Fibroblast of mammary gland (primary cell): ENCODE measurements at regions not wholly inside any gene's neighbourhood (a gene's known extent, or its start where the extent isn't known, plus 50 kb on each side); places are given as distances from the start of the nearest gene placed in this dataset.
"Not testable (repeated sequence)": the region's sequence is repeated elsewhere in the genome, so short reads cannot be mapped to it uniquely, and the experiment has no call there.

Source experiments
- DNase-seq: peaks from one replicate; pipeline ENCODE4 v3.0.0-alpha.2; 2010; ENCODE audit warnings: low read depth
- H3K4me3 ChIP-seq: 2 replicates; pipeline ENCODE4 v1.5.1; 2011; ENCODE audit warnings: low read depth, mild to moderate bottlenecking, low read length, moderate library complexity; ENCODE audit not compliant: control insufficient read depth
- TF ChIP-seq, protein P1 (sequence below): conservative IDR thresholded peaks from 2 replicates; pipeline ENCODE4 v1.5.1; 2011; ENCODE audit warnings: low read depth, low read length, inconsistent platforms; ENCODE audit not compliant: control insufficient read depth, insufficient read depth

DNA sequence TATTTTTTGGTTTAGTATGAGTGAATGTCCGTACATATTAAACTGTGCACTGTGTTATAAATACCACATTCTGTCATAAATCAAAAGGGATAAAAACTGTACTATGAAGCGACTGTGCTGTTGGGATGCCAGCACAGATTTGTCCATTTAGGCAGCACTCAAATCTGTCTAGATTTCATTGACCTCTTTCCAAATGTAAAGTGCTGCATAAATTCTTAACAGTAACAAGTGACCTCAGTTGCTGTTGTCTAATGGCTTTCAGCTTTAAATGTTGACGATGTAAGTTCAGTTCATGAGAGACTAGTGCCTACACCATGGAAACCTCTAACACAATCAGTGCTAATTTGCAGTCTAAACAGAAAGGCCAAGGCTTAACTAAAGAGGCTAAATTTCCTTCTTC, 531.4 kb upstream of the LMO3 start:
- TF ChIP-seq, protein P1, sequence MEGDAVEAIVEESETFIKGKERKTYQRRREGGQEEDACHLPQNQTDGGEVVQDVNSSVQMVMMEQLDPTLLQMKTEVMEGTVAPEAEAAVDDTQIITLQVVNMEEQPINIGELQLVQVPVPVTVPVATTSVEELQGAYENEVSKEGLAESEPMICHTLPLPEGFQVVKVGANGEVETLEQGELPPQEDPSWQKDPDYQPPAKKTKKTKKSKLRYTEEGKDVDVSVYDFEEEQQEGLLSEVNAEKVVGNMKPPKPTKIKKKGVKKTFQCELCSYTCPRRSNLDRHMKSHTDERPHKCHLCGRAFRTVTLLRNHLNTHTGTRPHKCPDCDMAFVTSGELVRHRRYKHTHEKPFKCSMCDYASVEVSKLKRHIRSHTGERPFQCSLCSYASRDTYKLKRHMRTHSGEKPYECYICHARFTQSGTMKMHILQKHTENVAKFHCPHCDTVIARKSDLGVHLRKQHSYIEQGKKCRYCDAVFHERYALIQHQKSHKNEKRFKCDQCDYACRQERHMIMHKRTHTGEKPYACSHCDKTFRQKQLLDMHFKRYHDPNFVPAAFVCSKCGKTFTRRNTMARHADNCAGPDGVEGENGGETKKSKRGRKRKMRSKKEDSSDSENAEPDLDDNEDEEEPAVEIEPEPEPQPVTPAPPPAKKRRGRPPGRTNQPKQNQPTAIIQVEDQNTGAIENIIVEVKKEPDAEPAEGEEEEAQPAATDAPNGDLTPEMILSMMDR: no peak
- no peak for DNase-seq
- H3K4me3 ChIP-seq: no peak overlapping the region

DNA sequence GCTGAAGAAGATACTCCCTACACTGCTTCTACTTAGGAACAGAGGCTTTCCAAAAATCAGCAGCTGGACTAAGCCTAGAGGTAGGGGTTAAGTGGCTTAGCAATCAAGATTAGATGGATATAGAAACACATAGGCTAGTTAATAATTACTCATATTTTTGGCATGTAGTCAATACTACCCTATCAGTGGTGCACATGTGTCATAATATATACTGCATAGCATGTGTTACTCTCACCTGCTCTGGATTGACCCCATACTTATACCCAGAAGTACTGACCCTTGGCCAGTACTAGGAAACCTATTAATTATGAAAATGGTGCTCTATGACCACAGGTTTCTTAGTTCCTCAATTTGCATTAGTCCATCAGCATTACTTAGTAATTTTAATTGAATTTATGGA, 528.4 kb upstream of the LMO3 start:
- TF ChIP-seq, protein P1: no peak
- no peak overlapping the region for H3K4me3 ChIP-seq
- no peak for DNase-seq

DNA sequence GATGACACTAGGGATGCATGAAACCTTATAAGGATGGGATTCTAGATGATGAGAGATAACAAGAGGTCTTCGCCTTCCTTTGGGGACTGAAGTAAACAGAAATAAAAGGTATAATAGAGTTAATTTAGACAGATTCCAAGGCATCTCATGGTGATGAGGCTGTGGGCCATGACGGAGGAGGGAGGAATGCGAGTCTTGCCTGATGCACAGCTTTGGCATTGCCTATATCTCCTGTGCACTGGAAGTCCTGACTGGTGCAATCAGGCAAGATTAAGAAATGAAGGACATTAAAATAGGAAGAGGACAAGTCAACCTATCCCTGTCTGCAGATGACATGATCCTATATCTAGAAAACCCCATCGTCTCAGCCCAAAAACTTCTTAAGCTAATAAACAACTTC, 526.4 kb upstream of the LMO3 start:
- no peak overlapping the region for H3K4me3 ChIP-seq
- TF ChIP-seq, protein P1: no peak
- no peak for DNase-seq

DNA sequence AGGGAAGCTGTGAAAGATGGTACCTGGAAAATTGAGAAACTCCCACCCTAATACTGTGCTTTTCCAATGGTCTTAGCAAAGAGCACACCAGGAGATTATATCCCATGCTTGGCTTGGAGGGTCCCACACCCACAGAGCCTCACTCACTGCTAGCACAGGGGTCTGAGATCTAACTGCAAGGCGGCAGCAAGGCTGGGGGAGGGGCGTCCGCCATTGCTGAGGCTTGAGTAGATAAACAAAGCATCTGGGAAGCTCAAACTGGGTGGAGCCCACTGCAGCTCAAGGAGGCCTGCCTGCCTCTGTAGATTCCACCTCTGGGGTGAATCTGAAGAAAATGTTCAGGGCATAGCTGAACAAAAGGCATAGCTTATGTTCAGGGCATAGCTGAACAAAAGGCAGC, 510.6 kb upstream of the LMO3 start:
- not testable (repeated sequence) for H3K4me3 ChIP-seq, DNase-seq

DNA sequence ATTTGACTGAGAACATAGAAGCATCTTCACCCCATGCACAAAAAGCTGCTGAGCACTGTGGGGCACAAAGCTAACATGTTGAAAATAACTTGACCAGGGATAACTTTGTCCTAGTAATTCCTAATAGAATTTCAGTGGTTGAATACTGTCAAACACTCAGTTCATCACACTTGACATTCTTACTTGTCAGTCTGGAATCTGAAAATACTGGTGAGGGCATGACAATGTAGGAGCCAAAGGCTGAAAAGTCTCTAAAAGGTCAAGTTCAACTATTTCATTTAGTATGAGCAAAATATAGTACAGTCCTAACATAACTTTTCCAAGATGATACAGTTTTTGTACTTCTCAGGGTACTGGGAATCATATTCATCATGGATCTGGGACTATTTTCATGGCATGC, 504.4 kb upstream of the LMO3 start:
- no peak overlapping the region for H3K4me3 ChIP-seq
- TF ChIP-seq, protein P1: no peak
- no peak for DNase-seq

DNA sequence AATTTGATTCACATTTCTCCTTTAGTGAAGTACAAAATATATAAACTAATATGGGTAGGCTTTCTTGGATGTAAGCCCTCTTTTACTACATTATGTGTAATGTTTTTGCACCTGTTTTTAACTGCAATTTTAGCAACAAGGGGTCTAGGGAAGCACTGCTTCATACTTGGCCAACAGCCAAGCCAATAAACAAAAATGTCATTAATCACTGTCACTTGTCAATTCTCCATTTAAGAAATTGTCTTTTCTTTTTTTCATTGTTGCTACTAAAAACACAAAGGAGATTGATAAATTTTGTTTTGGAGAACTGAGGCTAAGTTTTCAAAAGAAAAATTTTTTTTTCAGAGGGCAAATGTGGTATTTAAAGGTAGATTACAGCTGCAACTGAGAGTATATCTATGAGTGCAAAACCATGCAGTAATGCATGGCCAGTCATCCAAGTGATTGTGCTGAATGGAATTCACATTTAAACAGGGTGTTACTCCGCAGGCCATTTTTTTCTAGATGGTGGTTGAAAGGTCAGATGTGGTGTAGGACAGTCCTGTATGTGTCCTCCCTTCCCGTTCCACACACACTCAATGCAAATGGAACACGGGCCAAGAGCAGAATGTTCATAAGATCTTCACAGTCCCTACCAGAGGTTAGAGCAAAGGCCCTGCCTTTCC, 503.0 kb upstream of the LMO3 start:
- no peak for DNase-seq
- no peak overlapping the region for H3K4me3 ChIP-seq
- TF ChIP-seq, protein P1: no peak

DNA sequence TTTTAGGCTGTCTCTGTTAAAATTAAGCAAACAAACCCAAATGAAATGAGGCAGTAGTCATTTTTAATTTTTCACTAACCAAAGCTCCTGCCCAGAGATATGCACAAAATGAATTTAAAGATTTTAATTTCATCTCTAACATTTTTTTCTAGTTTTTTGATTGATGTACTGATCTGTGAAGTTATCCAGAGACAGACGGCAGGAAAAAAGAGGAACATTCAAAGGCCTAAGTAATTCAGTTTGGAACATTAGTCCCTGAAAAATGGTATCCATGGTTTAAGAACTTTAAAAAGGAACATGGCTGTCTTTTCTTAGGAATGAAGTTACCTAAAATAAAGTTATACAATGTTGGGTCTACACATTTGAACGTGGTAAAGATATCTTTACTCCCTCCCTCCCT, 498.8 kb upstream of the LMO3 start:
- TF ChIP-seq, protein P1: no peak
- no peak for DNase-seq
- H3K4me3 ChIP-seq: no peak overlapping the region
